GM12864 (cell line): ENCODE measurements at regions not wholly inside any gene's neighbourhood (a gene's known extent, or its start where the extent isn't known, plus 50 kb on each side); places are given as distances from the start of the nearest gene placed in this dataset.

Experiments
- DNase-seq: peaks from one replicate; pipeline ENCODE4 v3.0.0-alpha.2; 2011; ENCODE audit warnings: low read depth
- H3K4me3 ChIP-seq: 2 replicates; pipeline ENCODE4 v1.5.1; 2011; ENCODE audit warnings: mild to moderate bottlenecking, low read depth, low read length, control low read depth
- TF ChIP-seq, protein P1 (sequence below): IDR thresholded peaks from 2 replicates; pipeline ENCODE4 v1.5.1; 2011; ENCODE audit warnings: low read depth, mild to moderate bottlenecking, moderate library complexity, low read length, control low read depth, inconsistent platforms; ENCODE audit errors: missing control alignments

DNA sequence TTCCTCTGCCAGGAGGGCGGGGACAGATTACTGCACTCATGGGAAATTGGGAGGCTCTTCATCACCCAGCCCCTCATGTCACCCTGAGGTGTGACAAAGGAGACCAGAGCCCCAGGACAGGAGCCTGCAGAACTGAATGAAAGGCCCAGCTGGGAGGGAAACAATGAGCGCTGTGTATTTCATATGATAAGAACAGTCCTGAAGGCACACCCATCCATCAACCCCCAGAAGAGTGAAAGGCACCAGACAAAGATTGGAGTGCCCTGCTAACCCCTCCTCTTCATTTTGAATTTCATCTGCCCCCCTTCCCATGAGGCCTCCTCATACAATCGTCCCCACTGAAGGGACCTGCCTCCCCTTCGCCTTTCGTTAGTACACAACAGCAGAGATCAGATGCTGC lies 160.0 kb upstream of the PRICKLE2 start:
- no peak overlapping the region for H3K4me3 ChIP-seq
- TF ChIP-seq, protein P1, sequence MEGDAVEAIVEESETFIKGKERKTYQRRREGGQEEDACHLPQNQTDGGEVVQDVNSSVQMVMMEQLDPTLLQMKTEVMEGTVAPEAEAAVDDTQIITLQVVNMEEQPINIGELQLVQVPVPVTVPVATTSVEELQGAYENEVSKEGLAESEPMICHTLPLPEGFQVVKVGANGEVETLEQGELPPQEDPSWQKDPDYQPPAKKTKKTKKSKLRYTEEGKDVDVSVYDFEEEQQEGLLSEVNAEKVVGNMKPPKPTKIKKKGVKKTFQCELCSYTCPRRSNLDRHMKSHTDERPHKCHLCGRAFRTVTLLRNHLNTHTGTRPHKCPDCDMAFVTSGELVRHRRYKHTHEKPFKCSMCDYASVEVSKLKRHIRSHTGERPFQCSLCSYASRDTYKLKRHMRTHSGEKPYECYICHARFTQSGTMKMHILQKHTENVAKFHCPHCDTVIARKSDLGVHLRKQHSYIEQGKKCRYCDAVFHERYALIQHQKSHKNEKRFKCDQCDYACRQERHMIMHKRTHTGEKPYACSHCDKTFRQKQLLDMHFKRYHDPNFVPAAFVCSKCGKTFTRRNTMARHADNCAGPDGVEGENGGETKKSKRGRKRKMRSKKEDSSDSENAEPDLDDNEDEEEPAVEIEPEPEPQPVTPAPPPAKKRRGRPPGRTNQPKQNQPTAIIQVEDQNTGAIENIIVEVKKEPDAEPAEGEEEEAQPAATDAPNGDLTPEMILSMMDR = no peak
- no peak for DNase-seq

- TF ChIP-seq, protein P1 = no peak
- DNase-seq = no peak
- no peak overlapping the region for H3K4me3 ChIP-seq
Measured at GRCh38 chr3:64384561-64384960, 159.3 kb upstream of the PRICKLE2 start.

- DNase-seq = no peak
Measured at GRCh38 chr3:64382153-64382552, 156.9 kb upstream of the PRICKLE2 start.

GRCh38 chr3:64381367-64381766 lies 156.1 kb upstream of the PRICKLE2 start:
- DNase-seq = no peak
- no peak overlapping the region for H3K4me3 ChIP-seq
- TF ChIP-seq, protein P1 = no peak

More at GRCh38 chr3:64382153-64382552, 156.9 kb upstream of the PRICKLE2 start:
- no peak overlapping the region for H3K4me3 ChIP-seq
- TF ChIP-seq, protein P1 = no peak

DNA sequence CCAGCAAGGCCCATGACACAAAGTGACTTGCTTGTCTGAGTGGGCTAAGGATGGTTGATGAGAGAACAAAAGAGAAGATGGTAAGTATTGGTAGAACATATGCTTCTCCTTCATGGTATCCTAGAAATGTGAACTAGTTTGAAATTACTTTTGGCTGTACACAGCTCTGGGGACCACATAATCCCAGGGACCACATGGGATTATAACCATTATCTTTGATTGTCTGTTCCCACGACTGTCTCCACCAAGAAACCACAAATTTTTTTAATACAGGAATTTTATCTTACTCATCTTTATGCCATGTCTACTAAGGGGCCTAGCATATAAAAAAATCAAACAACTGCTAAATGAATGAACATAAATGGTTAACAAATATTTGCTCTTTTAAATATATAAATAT lies 155.3 kb upstream of the PRICKLE2 start:
- DNase-seq = no peak
- TF ChIP-seq, protein P1 = no peak
- H3K4me3 ChIP-seq = no peak overlapping the region

DNA sequence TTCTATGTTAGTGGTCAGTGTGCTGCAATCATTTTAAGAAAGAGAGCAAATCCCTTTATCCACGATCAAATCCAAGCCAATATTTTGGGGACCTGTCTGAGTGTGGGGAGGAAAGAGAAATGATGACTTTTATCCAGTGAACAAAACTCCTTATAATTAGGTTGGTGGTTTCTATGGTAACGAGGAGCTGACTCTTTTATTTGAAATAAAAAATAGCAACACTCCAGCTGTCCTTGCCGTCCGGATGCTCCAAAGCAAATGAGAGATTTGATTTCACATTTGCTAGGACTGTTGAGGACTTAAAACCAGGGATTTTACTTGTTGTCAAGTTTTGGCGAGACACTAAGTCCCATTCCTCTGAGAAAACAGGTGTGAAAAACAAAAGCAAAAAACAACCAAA lies 154.0 kb upstream of the PRICKLE2 start:
- no peak for DNase-seq
- no peak overlapping the region for H3K4me3 ChIP-seq
- TF ChIP-seq, protein P1 = no peak

GRCh38 chr3:64377942-64378341 lies 152.7 kb upstream of the PRICKLE2 start:
- DNase-seq = no peak
- H3K4me3 ChIP-seq = no peak overlapping the region
- TF ChIP-seq, protein P1 = no peak
